ENCODE measurements at regions not wholly inside any gene's neighbourhood (a gene's known extent, or its start where the extent isn't known, plus 50 kb on each side); places are given as distances from the start of the nearest gene placed in this dataset.

DNA sequence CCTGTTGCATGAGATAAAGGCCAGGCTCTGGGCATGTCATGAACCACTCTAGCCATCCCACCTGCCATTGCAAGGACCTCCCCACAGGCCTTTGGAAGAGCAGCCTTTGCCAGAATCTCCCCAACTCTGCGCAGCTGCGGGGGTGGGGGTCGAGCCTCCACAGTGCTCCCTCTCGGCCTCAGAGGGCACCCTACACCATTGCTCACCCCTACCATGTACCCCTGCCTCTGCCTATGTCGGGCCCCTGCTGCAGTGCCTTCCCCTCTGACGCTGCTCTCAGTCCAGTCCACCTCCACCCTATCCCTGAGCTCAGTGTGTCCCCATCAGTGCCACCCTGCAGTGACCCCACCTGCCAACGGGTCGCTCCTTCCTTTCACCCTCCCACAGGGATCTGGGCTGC, 679.7 kb upstream of the RAB6C start:
- no peak for DNase-seq (ENCODE audit: low read depth)
- H3K4me3 ChIP-seq (ENCODE audit: low read length) = no peak overlapping the region
- TF ChIP-seq, protein P1, sequence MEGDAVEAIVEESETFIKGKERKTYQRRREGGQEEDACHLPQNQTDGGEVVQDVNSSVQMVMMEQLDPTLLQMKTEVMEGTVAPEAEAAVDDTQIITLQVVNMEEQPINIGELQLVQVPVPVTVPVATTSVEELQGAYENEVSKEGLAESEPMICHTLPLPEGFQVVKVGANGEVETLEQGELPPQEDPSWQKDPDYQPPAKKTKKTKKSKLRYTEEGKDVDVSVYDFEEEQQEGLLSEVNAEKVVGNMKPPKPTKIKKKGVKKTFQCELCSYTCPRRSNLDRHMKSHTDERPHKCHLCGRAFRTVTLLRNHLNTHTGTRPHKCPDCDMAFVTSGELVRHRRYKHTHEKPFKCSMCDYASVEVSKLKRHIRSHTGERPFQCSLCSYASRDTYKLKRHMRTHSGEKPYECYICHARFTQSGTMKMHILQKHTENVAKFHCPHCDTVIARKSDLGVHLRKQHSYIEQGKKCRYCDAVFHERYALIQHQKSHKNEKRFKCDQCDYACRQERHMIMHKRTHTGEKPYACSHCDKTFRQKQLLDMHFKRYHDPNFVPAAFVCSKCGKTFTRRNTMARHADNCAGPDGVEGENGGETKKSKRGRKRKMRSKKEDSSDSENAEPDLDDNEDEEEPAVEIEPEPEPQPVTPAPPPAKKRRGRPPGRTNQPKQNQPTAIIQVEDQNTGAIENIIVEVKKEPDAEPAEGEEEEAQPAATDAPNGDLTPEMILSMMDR (conservative IDR thresholded peaks at IDR 0.05; ENCODE audit: low read depth, low read length) = no peak

DNA sequence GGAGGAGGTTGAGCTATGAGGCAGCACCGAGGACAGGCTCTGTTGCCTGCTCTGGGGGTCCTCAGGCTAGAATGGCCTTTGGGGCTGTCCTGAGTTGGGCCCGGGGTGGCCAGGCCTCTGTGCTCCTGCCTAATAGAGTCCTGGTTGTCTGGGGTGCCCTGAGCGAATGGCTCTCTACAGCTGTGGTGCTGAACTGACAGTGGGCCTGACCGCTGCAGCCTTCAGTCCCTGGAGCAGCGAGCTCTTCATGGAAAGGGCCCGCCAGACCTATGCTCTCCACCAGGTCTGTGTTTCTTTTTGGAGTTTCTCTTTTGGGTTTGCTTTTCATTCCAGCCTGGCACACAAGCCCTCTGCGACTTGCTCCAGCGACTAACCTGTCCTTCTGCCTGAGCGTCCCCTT, 679.0 kb upstream of the RAB6C start:
- TF ChIP-seq, protein P1 (conservative IDR thresholded peaks at IDR 0.05; ENCODE audit: low read depth, low read length) = no peak
- DNase-seq (ENCODE audit: low read depth) = no peak
- H3K4me3 ChIP-seq (ENCODE audit: low read length) = no peak overlapping the region

DNA sequence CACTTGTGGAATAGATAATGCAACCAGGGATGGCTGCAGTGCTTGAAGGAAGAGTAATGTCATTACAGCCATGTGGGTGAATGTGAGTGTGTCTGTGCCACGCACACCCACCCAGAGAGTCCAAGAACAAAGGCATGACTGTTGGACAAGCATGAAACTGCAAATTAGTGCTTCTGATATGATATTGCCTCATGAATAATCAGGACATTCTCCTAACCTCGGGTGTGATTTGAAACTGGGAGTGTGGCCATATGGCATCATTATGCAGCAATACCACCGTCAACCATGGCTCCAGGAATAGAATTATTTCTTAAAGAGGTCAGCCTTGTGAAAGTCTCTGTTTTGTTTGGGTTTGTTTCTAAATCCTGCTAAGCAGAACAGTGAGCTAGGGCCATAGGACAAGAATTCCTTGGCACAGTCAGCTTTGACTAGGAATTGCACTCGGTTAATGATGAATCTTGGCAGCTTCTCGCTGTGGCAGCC, 678.0 kb upstream of the RAB6C start:
- DNase-seq (ENCODE audit: low read depth) = no peak
- H3K4me3 ChIP-seq (ENCODE audit: low read length) = no peak overlapping the region
- TF ChIP-seq, protein P1 (conservative IDR thresholded peaks at IDR 0.05; ENCODE audit: low read depth, low read length) = no peak

DNA sequence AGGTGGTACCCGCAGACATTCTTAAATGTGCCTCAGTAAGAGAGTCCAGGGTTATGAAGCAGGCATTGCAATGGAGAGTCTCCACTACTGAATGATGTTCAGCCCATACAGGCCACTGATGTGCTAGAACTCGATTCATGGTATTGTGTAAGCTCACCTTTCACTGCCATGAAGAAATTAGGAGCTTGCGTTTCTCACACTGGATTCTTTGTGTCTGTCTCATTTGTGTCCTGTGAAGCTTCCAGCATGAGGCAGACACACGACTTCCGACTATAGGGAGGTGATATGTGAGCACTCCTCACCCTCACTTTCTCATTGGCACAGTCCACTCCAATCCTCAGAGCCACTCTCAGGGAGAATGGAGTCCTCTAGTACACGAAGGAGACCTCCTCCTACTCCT, 677.4 kb upstream of the RAB6C start:
- DNase-seq (ENCODE audit: low read depth) = no peak
- no peak overlapping the region for H3K4me3 ChIP-seq (ENCODE audit: low read length)
- TF ChIP-seq, protein P1 (conservative IDR thresholded peaks at IDR 0.05; ENCODE audit: low read depth, low read length) = no peak

DNA sequence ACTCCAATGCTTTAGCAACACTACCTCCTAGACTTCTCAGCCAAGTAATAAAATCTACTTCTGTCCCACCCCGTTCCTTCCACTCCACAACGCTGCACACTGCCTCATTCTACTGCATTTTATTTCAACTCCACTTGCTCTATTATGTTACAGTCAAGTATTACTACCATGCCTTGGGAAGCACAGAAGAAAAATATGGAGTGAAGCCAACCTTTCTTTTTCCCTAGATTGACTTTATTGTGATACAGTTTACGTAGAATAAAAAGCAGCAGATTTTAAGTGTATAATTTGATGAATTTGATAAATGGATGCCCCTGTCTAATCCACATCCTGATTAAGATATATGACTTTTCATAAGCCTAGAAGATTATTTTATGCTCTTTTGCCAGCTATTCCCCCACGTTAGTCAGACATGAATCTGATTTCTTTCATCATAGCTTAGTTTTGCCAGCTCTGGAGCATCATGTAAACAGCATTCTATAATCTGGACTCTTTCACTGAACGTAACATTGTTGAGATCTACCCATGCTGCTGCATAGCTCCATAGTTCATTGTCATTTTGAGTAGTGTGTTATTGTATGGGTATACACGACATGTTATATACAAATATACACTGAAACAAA, 676.8 kb upstream of the RAB6C start:
- DNase-seq (ENCODE audit: low read depth) = no peak
- TF ChIP-seq, protein P1 (conservative IDR thresholded peaks at IDR 0.05; ENCODE audit: low read depth, low read length) = no peak
- H3K4me3 ChIP-seq (ENCODE audit: low read length) = no peak overlapping the region

GRCh38 chr2:129314120-129314519, 665.3 kb upstream of the RAB6C start:
- no peak for DNase-seq (ENCODE audit: low read depth)
- TF ChIP-seq, protein P1 (conservative IDR thresholded peaks at IDR 0.05; ENCODE audit: low read depth, low read length) = no peak
- H3K4me3 ChIP-seq (ENCODE audit: low read length) = no peak overlapping the region

All from retinal pigment epithelial cell (primary cell).